ENCODE measurements at regions not wholly inside any gene's neighbourhood (a gene's known extent, or its start where the extent isn't known, plus 50 kb on each side); places are given as distances from the start of the nearest gene placed in this dataset.

- H3K4me1 ChIP-seq (ENCODE audit: insufficient read depth, low read length) = peaks cover 18% of the 10 kb centered on the region
- peaks cover 5% of the 10 kb centered on the region for H3K27me3 ChIP-seq (ENCODE audit: insufficient read depth, low read length)
- peak overlapping the region; percentile 30 for H3K4me2 ChIP-seq (ENCODE audit: insufficient read depth, low read length)
- no peak overlapping the region for H3K4me3 ChIP-seq (ENCODE audit: insufficient read depth, low read length)
- H3K36me3 ChIP-seq (ENCODE audit: insufficient read depth, low read length) = no peaks in the 10 kb centered on the region
- no peaks in the 10 kb centered on the region for H3K9me3 ChIP-seq (ENCODE audit: low read depth, low read length)
- no peaks in the 10 kb centered on the region for H3K79me2 ChIP-seq (ENCODE audit: insufficient read depth, low read length)
- no peaks in the 10 kb centered on the region for H4K20me1 ChIP-seq (ENCODE audit: insufficient read depth, low read length)
- H2AFZ ChIP-seq (ENCODE audit: low read length) = no peak overlapping the region
- H3K27ac ChIP-seq (ENCODE audit: low read depth, low read length) = peak overlapping the region; percentile 57
- peak; percentile 23 for DNase-seq (ENCODE audit: insufficient read length, low spot score, missing footprints)
- no peak for TF ChIP-seq CTCF (IDR thresholded peaks at IDR 0.05; ENCODE audit: extremely low read depth, low read depth, low read length)
Observed at GRCh38 chr10:61110188-61110844, 166.3 kb upstream of the RHOBTB1 start.

GRCh38 chr10:61108915-61109314, 164.9 kb upstream of the RHOBTB1 start:
- Histone ChIP-seq H2AFZ (ENCODE audit: low read length) (no peak overlapping the region), H3K79me2 (ENCODE audit: insufficient read depth, low read length) (no peaks in the 10 kb centered on the region), H3K27me3 (ENCODE audit: insufficient read depth, low read length) (peaks cover 5% of the 10 kb centered on the region), H3K36me3 (ENCODE audit: insufficient read depth, low read length) (no peaks in the 10 kb centered on the region), H3K4me3 (ENCODE audit: insufficient read depth, low read length) (no peak overlapping the region), H3K4me2 (ENCODE audit: insufficient read depth, low read length) (no peak overlapping the region), H3K9me3 (ENCODE audit: low read depth, low read length) (no peaks in the 10 kb centered on the region), H3K27ac (ENCODE audit: low read depth, low read length) (no peak overlapping the region), H3K4me1 (ENCODE audit: insufficient read depth, low read length) (peaks cover 18% of the 10 kb centered on the region), H4K20me1 (ENCODE audit: insufficient read depth, low read length) (no peaks in the 10 kb centered on the region)
- DNase-seq (ENCODE audit: insufficient read length, low spot score, missing footprints) = no peak
- no peak for TF ChIP-seq CTCF (IDR thresholded peaks at IDR 0.05; ENCODE audit: extremely low read depth, low read depth, low read length)

GRCh38 chr10:61100887-61101286, 156.9 kb upstream of the RHOBTB1 start:
- H3K79me2 ChIP-seq (ENCODE audit: insufficient read depth, low read length) = no peaks in the 10 kb centered on the region
- DNase-seq (ENCODE audit: insufficient read length, low spot score, missing footprints) = no peak
- no peak overlapping the region for H3K4me3 ChIP-seq (ENCODE audit: insufficient read depth, low read length)
- H3K4me2 ChIP-seq (ENCODE audit: insufficient read depth, low read length) = no peak overlapping the region
- H3K27me3 ChIP-seq (ENCODE audit: insufficient read depth, low read length) = peaks cover 14% of the 10 kb centered on the region
- H2AFZ ChIP-seq (ENCODE audit: low read length) = no peak overlapping the region
- no peaks in the 10 kb centered on the region for H4K20me1 ChIP-seq (ENCODE audit: insufficient read depth, low read length)
- no peak for TF ChIP-seq CTCF (IDR thresholded peaks at IDR 0.05; ENCODE audit: extremely low read depth, low read depth, low read length)
- no peak overlapping the region for H3K27ac ChIP-seq (ENCODE audit: low read depth, low read length)
- no peaks in the 10 kb centered on the region for H3K4me1 ChIP-seq (ENCODE audit: insufficient read depth, low read length)
- no peaks in the 10 kb centered on the region for H3K36me3 ChIP-seq (ENCODE audit: insufficient read depth, low read length)
- H3K9me3 ChIP-seq (ENCODE audit: low read depth, low read length) = no peaks in the 10 kb centered on the region

GRCh38 chr10:61099756-61100155, 155.8 kb upstream of the RHOBTB1 start:
- Histone ChIP-seq H3K27me3 (ENCODE audit: insufficient read depth, low read length) (peaks cover 19% of the 10 kb centered on the region), H3K27ac (ENCODE audit: low read depth, low read length) (no peak overlapping the region), H3K79me2 (ENCODE audit: insufficient read depth, low read length) (no peaks in the 10 kb centered on the region), H3K36me3 (ENCODE audit: insufficient read depth, low read length) (no peaks in the 10 kb centered on the region), H2AFZ (ENCODE audit: low read length) (no peak overlapping the region), H3K4me1 (ENCODE audit: insufficient read depth, low read length) (no peaks in the 10 kb centered on the region), H4K20me1 (ENCODE audit: insufficient read depth, low read length) (no peaks in the 10 kb centered on the region), H3K9me3 (ENCODE audit: low read depth, low read length) (no peaks in the 10 kb centered on the region), H3K4me3 (ENCODE audit: insufficient read depth, low read length) (no peak overlapping the region), H3K4me2 (ENCODE audit: insufficient read depth, low read length) (no peak overlapping the region)
- no peak for DNase-seq (ENCODE audit: insufficient read length, low spot score, missing footprints)
- no peak for TF ChIP-seq CTCF (IDR thresholded peaks at IDR 0.05; ENCODE audit: extremely low read depth, low read depth, low read length)

Data from osteoblast (primary cell).